ENCODE measurements at regions not wholly inside any gene's neighbourhood (a gene's known extent, or its start where the extent isn't known, plus 50 kb on each side); places are given as distances from the start of the nearest gene placed in this dataset.

DNA sequence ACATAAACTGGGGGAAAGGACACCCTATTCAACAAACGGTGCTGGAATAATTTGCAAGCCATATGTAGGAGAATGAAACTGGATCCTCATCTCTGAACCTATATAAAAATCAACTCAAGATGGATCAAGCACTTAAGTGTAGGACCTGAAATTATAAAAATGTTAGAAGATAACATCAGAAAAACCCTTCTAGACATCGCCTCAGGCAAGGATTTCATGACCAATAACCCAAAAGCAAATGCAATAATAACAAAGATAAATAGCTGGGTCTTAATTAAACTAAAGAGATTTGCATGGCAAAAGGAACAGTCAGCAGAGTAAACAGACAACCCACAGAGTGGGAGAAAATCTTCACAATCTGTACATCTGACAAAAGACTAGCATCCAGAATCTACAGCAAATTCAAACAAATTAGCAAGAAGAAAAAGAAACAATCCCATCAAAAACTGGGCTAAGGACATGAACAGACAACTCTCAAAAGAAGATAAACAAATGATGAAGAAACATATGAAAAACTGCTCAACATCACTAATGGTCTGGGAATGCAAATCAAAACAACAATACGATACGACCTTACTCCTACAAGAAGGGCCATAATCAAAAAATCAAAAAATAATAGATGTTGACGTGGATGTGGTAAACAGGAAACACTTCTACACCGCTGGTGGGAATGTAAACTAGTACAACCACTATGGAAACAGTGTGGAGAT lies 408.7 kb downstream of the CNTN6 start:
- no CpG with 5 or more reads among the region's 6 CpGs for WGBS (ENCODE audit: insufficient coverage)
- H3K27ac ChIP-seq (ENCODE audit: low read length) = no peak overlapping the region
- no peaks in the 10 kb centered on the region for H3K4me1 ChIP-seq (ENCODE audit: control insufficient read depth, insufficient read depth, low read length)
- DNase-seq = no peak
- H3K4me3 ChIP-seq (ENCODE audit: low read length) = no peak overlapping the region
- H3K36me3 ChIP-seq (ENCODE audit: control insufficient read depth, insufficient read depth, low read length) = no peaks in the 10 kb centered on the region
- no peaks in the 10 kb centered on the region for H3K27me3 ChIP-seq (ENCODE audit: control insufficient read depth, insufficient read depth, low read length)
- no peaks in the 10 kb centered on the region for H3K9me3 ChIP-seq (replicated peaks; ENCODE audit: control insufficient read depth, low read depth, low read length)

DNA sequence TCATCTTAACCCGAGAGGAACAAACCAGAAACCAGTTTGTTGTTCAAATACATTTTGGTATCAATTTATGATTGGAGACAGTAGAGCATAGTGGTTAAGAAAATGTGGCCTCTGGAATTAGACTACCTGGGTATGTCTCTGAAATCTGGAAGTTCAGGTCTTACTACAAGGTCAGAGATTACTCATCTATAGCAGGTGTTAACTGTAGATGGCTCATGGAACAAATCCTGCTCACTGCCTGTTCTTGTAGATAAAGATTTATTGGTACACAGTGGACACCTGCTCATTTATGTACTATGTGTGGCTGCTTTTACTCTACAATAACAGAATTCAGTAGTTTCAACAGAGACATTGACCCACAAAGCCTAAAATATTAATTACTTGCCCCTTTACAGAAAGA lies 413.3 kb downstream of the CNTN6 start:
- WGBS (ENCODE audit: insufficient coverage) = no CpG with 5 or more reads among the region's 1 CpG
- Histone ChIP-seq H3K4me1 (ENCODE audit: control insufficient read depth, insufficient read depth, low read length) (no peaks in the 10 kb centered on the region), H3K36me3 (ENCODE audit: control insufficient read depth, insufficient read depth, low read length) (no peaks in the 10 kb centered on the region), H3K9me3 (replicated peaks; ENCODE audit: control insufficient read depth, low read depth, low read length) (no peaks in the 10 kb centered on the region), H3K27ac (ENCODE audit: low read length) (no peak overlapping the region), H3K27me3 (ENCODE audit: control insufficient read depth, insufficient read depth, low read length) (no peaks in the 10 kb centered on the region), H3K4me3 (ENCODE audit: low read length) (no peak overlapping the region)
- no peak for DNase-seq

DNA sequence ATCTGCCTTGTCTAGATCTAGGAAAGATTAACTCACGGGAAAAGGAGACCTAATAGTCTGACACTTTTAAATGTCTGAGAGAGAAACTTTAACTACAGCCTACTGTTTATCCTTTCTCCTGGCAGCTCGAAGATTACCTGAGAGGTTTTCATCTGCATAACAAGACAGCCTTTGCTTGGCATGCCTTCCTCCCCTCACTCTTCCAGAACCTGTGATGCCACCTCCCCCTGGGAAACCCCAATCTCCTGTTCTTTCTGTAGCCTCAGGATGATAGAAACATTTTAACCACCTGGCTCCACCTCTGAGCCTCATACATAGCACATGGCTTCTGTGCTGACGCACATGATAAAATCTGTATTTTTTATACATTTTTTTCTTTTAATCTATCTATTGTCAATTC lies 420.8 kb downstream of the CNTN6 start:
- no CpG with 5 or more reads among the region's 3 CpGs for WGBS (ENCODE audit: insufficient coverage)

DNA sequence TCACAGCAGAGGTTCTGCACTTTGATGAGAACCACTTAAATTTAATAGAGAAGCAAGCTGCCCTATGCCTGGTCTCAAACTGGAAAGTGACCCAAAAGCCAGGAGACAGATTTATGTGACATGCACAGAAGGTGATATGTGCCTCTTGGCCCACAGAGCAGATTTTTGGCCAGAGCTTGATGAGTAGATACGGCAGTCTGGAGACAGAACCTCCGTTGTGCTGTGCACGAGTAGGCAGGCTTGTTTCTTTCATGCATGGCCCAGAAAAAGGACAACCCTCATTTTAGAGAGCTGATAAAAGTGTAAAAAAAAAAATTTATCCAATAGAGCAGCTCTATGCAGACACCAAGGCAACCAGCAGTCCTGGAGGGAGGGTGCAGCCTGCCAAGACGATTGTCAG lies 423.1 kb downstream of the CNTN6 start:
- Histone ChIP-seq H3K4me1 (ENCODE audit: control insufficient read depth, insufficient read depth, low read length) (no peaks in the 10 kb centered on the region), H3K36me3 (ENCODE audit: control insufficient read depth, insufficient read depth, low read length) (no peaks in the 10 kb centered on the region), H3K27ac (ENCODE audit: low read length) (no peak overlapping the region), H3K27me3 (ENCODE audit: control insufficient read depth, insufficient read depth, low read length) (no peaks in the 10 kb centered on the region), H3K4me3 (ENCODE audit: low read length) (no peak overlapping the region), H3K9me3 (replicated peaks; ENCODE audit: control insufficient read depth, low read depth, low read length) (no peaks in the 10 kb centered on the region)
- WGBS (ENCODE audit: insufficient coverage) = 52% methylated on average over 3 of the region's 4 CpGs
- no peak for DNase-seq

More for the DNA sequence above, 420.8 kb downstream of the CNTN6 start:
- H3K9me3 ChIP-seq (replicated peaks; ENCODE audit: control insufficient read depth, low read depth, low read length) = no peaks in the 10 kb centered on the region
- no peaks in the 10 kb centered on the region for H3K4me1 ChIP-seq (ENCODE audit: control insufficient read depth, insufficient read depth, low read length)
- no peaks in the 10 kb centered on the region for H3K36me3 ChIP-seq (ENCODE audit: control insufficient read depth, insufficient read depth, low read length)
- no peaks in the 10 kb centered on the region for H3K27me3 ChIP-seq (ENCODE audit: control insufficient read depth, insufficient read depth, low read length)
- H3K27ac ChIP-seq (ENCODE audit: low read length) = no peak overlapping the region
- no peak overlapping the region for H3K4me3 ChIP-seq (ENCODE audit: low read length)
- no peak for DNase-seq

DNA sequence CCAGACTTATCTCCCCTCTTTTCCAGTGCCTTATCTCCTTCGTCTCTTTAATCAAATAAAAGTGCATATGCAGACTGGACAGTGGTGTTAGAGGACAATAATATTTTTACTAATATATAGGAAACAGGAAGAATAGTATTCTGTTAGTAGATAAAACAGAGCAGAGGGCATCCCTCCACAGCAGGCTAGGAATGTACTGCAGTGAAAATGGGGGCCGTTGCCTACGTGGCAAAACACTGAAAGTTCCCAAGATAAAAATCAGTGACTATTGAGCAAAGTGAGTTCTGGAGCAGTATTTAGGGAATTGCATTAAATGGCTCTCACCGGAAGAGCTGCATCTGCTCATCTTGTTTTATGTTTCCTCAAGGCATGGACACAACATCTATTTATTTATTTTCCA lies 435.0 kb downstream of the CNTN6 start:
- Histone ChIP-seq H3K9me3 (replicated peaks; ENCODE audit: control insufficient read depth, low read depth, low read length) (no peaks in the 10 kb centered on the region), H3K27me3 (ENCODE audit: control insufficient read depth, insufficient read depth, low read length) (no peaks in the 10 kb centered on the region), H3K27ac (ENCODE audit: low read length) (no peak overlapping the region), H3K36me3 (ENCODE audit: control insufficient read depth, insufficient read depth, low read length) (no peaks in the 10 kb centered on the region), H3K4me3 (ENCODE audit: low read length) (no peak overlapping the region), H3K4me1 (ENCODE audit: control insufficient read depth, insufficient read depth, low read length) (no peaks in the 10 kb centered on the region)
- WGBS (ENCODE audit: insufficient coverage) = 69% methylated on average over 3 of the region's 4 CpGs
- DNase-seq = no peak

GRCh38 chr3:1528621-1529020 lies 435.8 kb downstream of the CNTN6 start:
- WGBS (ENCODE audit: insufficient coverage) = 60% methylated on average over 1 of the region's 4 CpGs
- Histone ChIP-seq H3K36me3 (ENCODE audit: control insufficient read depth, insufficient read depth, low read length) (no peaks in the 10 kb centered on the region), H3K4me1 (ENCODE audit: control insufficient read depth, insufficient read depth, low read length) (no peaks in the 10 kb centered on the region), H3K27ac (ENCODE audit: low read length) (no peak overlapping the region), H3K27me3 (ENCODE audit: control insufficient read depth, insufficient read depth, low read length) (no peaks in the 10 kb centered on the region), H3K9me3 (replicated peaks; ENCODE audit: control insufficient read depth, low read depth, low read length) (no peaks in the 10 kb centered on the region), H3K4me3 (ENCODE audit: low read length) (no peak overlapping the region)
- no peak for DNase-seq

DNA sequence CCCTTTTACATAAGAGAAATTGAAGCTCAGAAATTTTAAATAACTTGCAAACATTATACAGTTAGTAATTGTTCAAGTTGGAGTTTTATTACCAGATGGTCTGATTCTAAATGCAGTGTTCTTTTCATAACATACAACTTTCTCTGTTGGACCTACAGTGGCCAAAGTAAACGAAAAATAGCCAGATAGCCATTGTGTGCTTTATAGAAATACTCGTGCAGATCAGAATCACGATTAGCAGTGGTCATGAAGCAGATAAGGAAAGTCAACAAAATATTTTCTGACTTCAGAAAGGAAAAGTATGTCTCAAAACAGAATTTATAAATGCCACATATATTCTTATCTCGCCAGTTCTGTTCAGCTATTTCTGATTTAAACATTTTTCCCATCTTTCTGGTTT lies 436.9 kb downstream of the CNTN6 start:
- DNase-seq = peak; percentile 3
- WGBS (ENCODE audit: insufficient coverage) = no CpG with 5 or more reads among the region's 4 CpGs

DNA sequence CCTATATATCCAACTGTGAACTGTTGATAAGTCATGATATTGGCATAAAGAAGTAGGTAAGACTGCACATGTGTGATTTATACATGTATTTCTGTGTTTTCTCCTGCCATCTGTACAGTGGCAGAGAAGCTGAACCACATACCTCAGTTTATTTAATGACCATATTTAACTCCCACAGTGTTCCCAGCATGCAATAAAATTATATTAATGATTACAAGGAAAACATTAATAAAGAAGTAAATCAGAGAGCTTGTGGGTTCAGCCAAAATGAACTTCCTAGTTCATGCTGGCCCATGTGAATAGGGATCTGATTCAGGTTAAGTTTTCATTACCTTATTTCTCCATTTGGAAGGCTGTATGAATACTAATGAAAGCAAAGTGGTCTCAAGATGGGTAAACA lies 439.2 kb downstream of the CNTN6 start:
- no peak for DNase-seq
- no peak overlapping the region for H3K27ac ChIP-seq (ENCODE audit: low read length)

More for the DNA sequence above, 436.9 kb downstream of the CNTN6 start:
- no peaks in the 10 kb centered on the region for H3K36me3 ChIP-seq (ENCODE audit: control insufficient read depth, insufficient read depth, low read length)
- no peaks in the 10 kb centered on the region for H3K27me3 ChIP-seq (ENCODE audit: control insufficient read depth, insufficient read depth, low read length)
- no peak overlapping the region for H3K27ac ChIP-seq (ENCODE audit: low read length)
- H3K4me1 ChIP-seq (ENCODE audit: control insufficient read depth, insufficient read depth, low read length) = no peaks in the 10 kb centered on the region
- no peaks in the 10 kb centered on the region for H3K9me3 ChIP-seq (replicated peaks; ENCODE audit: control insufficient read depth, low read depth, low read length)
- no peak overlapping the region for H3K4me3 ChIP-seq (ENCODE audit: low read length)

DNA sequence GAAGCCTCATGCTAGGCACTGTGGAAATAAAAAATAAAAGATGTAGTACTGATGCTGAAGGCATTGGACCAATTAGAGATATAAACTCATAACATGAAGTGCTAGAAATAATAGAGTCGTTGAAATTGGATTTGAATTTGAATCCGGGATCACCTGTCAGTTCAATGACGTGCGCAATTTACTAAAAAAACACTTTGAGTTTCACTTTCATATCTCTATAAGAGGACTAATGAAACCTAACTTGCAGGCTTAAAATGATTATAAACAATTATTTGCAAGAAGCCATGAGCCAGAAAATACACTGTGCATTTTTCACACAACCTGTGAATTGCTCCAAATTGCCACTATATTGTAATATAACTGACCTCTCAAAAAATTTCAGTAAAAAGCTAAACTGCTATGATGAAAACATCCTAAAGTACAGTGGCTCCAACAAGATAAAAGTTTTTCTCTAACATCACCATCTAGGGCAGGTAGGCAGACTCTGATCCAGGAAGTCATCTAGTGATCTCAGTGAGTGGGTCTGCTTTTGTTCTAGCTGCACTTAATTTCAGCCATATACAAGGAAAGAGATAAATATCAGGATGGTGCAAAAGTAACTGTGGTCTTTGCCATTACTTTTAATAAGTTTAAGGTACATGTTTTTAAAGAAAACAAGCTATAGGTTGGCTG lies 440.2 kb downstream of the CNTN6 start:
- no peak overlapping the region for H3K27ac ChIP-seq (ENCODE audit: low read length)
- H3K27me3 ChIP-seq (ENCODE audit: control insufficient read depth, insufficient read depth, low read length) = no peaks in the 10 kb centered on the region
- DNase-seq = no peak
- peaks cover 5% of the 10 kb centered on the region for H3K9me3 ChIP-seq (replicated peaks; ENCODE audit: control insufficient read depth, low read depth, low read length)
- no peaks in the 10 kb centered on the region for H3K36me3 ChIP-seq (ENCODE audit: control insufficient read depth, insufficient read depth, low read length)
- no peak overlapping the region for H3K4me3 ChIP-seq (ENCODE audit: low read length)
- WGBS (ENCODE audit: insufficient coverage) = no CpG with 5 or more reads among the region's 4 CpGs
- no peaks in the 10 kb centered on the region for H3K4me1 ChIP-seq (ENCODE audit: control insufficient read depth, insufficient read depth, low read length)

More for the DNA sequence above, 439.2 kb downstream of the CNTN6 start:
- H3K36me3 ChIP-seq (ENCODE audit: control insufficient read depth, insufficient read depth, low read length) = no peaks in the 10 kb centered on the region
- H3K27me3 ChIP-seq (ENCODE audit: control insufficient read depth, insufficient read depth, low read length) = no peaks in the 10 kb centered on the region
- no peaks in the 10 kb centered on the region for H3K4me1 ChIP-seq (ENCODE audit: control insufficient read depth, insufficient read depth, low read length)
- H3K9me3 ChIP-seq (replicated peaks; ENCODE audit: control insufficient read depth, low read depth, low read length) = peaks cover 4% of the 10 kb centered on the region
- no peak overlapping the region for H3K4me3 ChIP-seq (ENCODE audit: low read length)

GRCh38 chr3:1533763-1534162 lies 440.9 kb downstream of the CNTN6 start:
- no peak overlapping the region for H3K27ac ChIP-seq (ENCODE audit: low read length)
- no CpG with 5 or more reads among the region's 2 CpGs for WGBS (ENCODE audit: insufficient coverage)

More at GRCh38 chr3:1533763-1534162, 440.9 kb downstream of the CNTN6 start:
- DNase-seq = no peak
- no peak overlapping the region for H3K4me3 ChIP-seq (ENCODE audit: low read length)
- no peaks in the 10 kb centered on the region for H3K36me3 ChIP-seq (ENCODE audit: control insufficient read depth, insufficient read depth, low read length)
- H3K27me3 ChIP-seq (ENCODE audit: control insufficient read depth, insufficient read depth, low read length) = no peaks in the 10 kb centered on the region
- H3K9me3 ChIP-seq (replicated peaks; ENCODE audit: control insufficient read depth, low read depth, low read length) = peaks cover 5% of the 10 kb centered on the region
- no peaks in the 10 kb centered on the region for H3K4me1 ChIP-seq (ENCODE audit: control insufficient read depth, insufficient read depth, low read length)
